22Rv1 (cell line): ENCODE measurements at regions not wholly inside any gene's neighbourhood (a gene's known extent, or its start where the extent isn't known, plus 50 kb on each side); places are given as distances from the start of the nearest gene placed in this dataset.

Source experiments
- ZFX ChIP-seq: fragments of 450-650 bp; IDR thresholded peaks from 2 replicates; pipeline ENCODE4 v1.6.1; 2017; ENCODE audit warnings: antibody characterized with exemption, borderline replicate concordance
- TF ChIP-seq, protein P1 (sequence below): fragments of 450-650 bp; IDR thresholded peaks from 2 replicates; pipeline ENCODE4 v1.5.1; 2017; ENCODE audit warnings: mild to moderate bottlenecking

DNA sequence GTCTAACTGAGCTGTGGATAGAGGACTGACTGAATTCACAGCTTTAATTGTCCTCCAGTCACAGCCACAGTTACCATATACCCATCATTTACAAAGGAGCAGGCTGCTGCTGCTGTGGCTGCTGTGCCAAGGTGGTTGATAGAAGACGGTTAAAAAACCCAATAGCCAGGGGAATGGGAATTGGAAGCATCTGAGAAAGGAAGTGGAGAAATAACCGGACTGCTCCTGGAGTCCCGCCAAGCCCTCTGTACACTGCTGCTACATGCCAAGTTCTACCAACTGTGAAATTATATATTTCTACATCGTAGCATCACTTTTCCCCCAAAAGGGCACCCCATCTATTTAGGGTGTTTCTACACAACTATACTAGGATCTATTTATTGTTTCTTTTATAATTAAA is 279.7 kb upstream of the ARX start:
- TF ChIP-seq, protein P1, sequence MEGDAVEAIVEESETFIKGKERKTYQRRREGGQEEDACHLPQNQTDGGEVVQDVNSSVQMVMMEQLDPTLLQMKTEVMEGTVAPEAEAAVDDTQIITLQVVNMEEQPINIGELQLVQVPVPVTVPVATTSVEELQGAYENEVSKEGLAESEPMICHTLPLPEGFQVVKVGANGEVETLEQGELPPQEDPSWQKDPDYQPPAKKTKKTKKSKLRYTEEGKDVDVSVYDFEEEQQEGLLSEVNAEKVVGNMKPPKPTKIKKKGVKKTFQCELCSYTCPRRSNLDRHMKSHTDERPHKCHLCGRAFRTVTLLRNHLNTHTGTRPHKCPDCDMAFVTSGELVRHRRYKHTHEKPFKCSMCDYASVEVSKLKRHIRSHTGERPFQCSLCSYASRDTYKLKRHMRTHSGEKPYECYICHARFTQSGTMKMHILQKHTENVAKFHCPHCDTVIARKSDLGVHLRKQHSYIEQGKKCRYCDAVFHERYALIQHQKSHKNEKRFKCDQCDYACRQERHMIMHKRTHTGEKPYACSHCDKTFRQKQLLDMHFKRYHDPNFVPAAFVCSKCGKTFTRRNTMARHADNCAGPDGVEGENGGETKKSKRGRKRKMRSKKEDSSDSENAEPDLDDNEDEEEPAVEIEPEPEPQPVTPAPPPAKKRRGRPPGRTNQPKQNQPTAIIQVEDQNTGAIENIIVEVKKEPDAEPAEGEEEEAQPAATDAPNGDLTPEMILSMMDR, result no peak
- TF ChIP-seq ZFX, result no peak
